Forelimb muscle (tissue), 1 donor: ENCODE measurements at regions not wholly inside any gene's neighbourhood (a gene's known extent, or its start where the extent isn't known, plus 50 kb on each side); places are given as distances from the start of the nearest gene placed in this dataset.
A peak's percentile ranks its signal among the peaks of the same experiment; 100 is the strongest.

Experiments
- DNase-seq: peaks from one replicate; pipeline ENCODE4 v3.0.0-alpha.2; 2013; ENCODE audit warnings: low read depth

DNA sequence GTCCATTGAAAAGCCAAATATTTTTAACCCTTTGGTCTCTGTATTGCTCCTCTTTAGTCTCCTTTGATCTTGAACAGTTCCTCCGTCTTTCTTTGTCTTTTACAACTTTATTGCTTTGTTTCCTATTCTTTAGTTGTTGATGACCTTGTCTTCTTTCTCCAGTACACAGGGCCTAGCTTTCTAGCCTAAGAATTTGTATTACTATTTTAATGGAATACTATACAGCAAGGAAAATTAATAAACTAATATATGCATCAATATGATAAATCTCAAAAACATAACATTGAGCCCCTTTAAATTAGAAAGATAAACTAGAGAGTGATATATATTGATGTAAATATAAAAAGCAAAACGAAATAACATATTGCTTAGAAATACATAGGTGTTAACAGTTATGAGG, 88.7 kb downstream of the NR1D2 start:
- no peak for DNase-seq

DNA sequence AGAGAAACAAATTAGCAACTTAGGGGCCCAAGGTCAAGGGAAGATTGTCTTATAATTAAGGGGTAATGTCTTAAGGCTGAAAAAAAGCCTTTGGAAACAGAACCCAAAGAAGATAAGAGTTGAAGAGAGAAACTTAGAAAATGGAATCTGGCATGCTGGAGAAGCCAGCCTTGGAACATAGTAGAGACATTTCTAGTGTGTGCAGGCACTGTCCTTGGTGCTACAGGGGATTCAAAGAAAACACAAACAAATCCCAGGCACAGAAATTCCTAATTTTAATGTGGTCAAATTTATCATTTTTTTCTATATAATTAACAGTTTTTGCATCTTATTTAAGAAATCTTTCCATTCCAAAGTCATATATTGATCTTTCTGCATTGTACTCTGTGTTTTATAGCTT, 89.4 kb downstream of the NR1D2 start:
- no peak for DNase-seq

DNA sequence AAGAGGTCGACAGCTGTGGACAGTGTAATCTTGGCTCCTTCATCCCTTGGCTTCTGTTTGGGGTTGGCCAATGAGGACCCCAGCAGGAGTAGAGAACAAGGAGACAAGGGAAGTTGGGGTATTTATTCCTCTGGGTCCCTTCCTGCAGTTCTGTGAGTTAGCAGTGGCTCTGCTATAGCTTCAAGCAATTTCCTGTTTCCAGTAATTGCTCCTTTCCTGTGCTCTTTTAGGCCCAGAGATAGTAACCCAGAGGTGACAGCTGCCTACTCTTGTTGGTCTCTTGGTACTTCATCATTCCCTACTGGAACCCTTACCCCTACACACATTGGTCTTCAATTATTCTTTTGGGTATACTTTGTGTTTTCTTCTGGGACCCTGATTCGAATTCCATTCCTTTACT, 92.9 kb downstream of the NR1D2 start:
- no peak for DNase-seq

DNA sequence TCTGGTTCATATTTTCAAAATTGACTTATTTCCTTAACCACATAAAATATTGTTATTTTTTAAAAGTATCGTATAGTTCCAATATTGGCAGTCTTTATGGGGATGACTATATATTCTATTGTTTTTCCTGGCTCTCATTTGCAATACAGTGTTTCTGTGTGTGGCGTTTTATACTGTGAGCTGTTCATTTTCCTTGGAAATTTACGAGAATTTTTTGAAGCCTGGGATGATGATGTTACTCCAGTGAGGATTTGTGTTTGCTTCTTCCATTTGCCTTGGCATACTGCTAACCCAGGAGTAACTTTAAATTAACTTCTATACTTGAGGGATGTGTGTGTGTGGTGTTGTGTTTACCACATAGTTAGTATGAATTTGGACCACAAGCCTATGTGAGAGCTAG, 95.2 kb downstream of the NR1D2 start:
- DNase-seq, result no peak

DNA sequence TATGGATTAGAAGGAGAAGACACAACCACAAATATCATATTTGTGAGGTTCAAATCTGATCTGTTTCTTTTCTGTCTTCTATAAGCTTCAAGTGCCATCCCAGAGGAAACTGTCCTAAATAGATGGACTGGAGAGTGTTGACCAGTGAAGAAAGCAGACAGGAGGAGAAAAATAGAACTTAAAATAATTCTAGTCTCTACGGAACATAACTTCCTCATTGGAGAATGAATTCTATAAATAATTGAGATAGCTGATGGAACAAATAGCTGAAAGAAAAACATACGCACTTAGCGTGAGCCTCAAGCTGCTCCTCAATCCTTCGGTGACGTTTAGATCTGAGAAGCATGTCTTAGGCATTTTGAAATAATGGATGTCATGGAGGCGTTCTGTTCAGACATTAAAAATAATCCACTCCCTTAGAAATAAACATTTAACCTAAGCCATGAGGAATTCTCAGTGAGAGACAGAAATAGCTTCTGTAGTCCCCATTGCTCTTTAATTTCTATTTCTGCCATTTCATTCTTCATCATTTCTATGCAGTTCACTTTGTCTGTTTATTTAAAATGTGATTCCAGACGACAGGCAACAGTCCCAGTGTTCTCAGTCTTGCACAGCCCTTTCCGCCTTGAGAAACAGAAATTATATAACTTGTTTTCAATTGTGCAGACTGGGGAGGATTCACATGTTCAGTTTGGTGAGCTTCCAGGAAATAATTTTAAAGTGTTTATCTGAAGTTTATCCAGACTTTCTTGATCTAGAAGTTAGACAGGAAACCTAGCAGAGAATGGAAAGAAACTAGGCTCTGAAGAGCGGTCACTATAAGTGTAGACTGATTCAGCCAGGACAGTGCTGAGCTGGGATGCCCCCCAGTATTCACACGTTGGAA, 97.3 kb downstream of the NR1D2 start:
- peak; percentile 61 for DNase-seq

DNA sequence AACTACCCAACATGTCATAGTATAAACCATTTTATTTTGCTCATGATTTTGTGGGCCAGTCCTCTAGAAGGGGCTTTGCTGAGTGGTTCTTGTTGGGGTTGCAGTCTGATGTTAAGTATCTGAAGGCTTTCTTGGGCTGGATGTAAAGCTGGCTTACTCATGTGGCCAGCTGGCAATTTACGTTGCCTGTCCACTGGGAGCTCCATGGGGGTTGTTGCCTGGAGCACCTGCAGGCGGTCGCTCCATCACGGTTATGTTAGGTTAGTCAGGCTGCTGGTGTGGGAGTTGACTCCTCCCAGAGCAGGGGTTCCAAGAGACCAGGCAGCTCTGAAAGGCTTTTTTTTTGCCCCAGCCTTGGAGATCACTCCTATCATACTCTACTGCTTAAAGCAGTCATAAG, 98.1 kb downstream of the NR1D2 start:
- DNase-seq, result no peak

DNA sequence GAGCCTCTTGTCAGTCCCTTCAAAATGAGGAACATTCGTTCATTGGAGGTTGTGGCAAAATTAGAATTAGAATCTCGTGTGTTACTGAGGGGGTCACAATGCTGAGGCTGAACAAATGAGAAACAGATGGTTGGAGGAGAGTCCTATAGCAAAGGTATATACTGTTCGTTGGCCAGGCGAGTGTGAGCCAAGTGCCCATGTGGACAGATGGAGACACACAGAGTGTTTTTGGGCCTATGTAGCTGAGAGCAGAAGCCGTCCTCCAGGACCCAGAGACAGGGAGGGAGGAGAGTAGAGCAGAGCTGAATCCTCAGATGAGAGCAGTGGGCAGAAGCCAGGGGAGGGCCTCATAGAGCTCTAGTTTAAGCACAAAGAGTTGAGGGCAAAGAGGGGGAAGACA, 98.9 kb downstream of the NR1D2 start:
- no peak for DNase-seq

DNA sequence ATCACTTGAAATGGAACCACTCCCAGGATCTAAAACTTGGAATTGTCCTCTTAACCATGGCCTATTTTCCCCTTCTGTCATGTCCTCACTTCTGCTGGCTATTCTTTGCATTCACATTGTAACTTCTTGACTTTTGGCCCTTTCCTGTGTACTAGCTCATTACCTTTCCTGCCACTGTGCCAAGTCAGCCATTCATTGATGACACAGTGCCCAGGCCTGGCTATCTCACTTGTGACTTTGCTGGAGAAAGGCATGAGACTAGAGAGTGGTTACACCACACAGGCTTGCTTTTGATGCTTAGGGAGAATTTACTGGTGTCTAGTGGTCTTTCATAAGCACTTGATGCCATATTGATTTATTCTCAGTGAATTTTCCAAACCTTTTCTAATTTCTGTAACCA, 101.1 kb downstream of the NR1D2 start:
- DNase-seq, result no peak

DNA sequence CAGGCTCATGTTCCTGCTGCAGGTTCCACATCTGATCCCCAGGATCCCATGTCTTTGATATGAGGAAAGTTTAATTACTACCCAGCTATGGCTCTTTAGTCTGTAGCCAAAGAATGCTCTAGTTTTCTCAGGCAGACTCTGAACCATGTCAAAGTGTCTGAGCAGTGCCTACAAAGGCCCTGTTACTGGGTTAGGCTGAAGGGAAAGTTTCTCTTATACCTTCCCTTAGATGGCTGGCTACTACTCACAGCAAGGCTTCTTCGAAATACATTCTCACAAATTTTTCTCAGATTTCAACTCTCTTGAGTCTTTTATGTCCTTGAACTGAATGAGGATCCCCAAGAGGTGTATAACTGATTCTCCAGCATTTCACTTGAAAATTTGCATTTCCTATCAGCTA, 102.4 kb downstream of the NR1D2 start:
- no peak for DNase-seq

DNA sequence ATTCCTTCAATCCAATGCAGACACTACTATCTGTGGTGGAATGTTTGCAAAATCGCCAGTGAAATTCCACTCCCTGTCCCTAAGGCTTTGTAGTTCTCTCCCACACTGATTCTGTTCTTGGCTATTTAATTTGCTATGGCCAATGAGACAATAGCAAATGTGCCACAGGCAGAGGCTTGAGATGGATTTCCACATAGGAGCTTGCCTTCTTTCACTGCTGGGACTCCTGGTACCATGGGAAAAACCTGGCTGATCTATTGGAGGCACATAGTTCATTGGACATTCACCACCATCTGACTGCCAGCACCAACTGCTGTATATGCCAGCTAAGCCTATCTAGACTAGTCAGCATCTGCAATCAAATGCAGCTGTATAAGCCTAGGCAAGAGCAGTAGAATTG, 103.8 kb downstream of the NR1D2 start:
- DNase-seq, result no peak

DNA sequence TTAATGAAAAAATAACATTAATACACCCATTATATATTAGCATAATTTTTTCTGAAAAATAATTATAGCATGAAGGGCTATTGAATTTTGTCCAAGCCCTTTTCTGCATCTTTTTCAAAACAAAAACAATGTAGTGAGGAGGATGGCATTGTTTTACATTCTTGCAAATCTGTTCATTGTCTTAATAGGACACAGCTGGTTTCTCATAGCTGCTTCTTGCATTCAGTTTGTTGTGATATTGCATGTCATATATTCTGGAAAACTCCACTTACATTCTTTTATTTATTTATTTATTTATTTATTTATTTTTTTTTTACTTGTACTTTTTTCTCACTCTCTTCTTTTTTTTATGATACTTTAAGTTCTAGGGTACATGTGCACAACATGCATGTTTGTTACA, 107.4 kb downstream of the NR1D2 start:
- no peak for DNase-seq

DNA sequence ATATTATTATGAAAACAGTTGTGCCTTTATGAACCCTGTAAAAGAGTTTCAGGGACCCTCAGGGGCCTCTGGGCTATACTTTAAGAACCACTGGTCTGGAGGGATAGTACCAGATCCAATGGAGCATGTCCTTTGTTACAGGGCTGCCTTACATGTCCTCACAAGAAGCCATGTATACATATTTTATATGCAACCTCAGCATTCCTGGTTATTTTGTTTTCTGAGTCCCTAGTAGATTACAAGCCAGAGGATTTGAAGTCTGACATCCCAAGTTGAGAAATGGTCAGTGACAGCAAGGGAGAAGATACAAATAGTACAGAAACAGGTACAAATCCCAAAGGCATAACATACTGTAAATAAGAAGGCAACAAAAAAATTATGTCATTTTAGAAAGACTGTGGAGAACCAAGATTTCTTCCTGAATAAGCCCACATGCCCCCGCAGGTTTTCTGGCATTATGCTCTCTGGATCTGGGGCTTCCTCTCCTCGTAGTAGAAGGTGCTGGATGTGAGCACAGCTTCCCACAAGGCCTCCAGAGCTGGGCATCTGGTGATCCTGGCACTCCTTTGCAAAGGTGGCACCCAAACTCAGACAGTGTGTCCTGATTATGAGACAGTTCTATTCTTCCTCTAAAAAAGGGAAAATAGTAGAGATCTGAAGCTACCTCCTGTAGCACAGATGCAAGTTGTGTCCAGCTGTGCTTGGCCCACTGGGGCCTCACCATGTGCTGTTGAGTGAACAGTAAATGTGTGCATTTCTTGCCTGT, 114.0 kb downstream of the NR1D2 start:
- DNase-seq, result no peak

DNA sequence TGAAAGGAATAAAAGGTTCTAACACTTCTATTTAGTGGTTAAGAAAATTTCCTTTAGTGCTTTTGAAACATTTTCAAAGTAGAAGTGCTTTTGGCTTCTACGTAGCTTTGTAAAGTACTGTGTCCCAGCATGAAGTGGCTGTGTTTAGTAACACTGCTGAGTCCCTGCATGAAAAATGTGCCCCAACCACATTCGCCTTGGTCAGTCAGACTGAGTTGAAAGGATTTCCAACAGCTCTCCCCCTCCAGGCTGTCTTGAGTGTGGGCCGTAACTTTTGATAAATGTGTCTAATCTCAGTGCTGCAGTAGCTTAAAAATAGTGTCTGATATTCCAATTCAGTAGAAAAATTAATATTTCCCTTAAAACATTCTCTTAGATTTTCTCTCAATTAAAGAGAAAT, 115.0 kb downstream of the NR1D2 start:
- DNase-seq, result no peak

DNA sequence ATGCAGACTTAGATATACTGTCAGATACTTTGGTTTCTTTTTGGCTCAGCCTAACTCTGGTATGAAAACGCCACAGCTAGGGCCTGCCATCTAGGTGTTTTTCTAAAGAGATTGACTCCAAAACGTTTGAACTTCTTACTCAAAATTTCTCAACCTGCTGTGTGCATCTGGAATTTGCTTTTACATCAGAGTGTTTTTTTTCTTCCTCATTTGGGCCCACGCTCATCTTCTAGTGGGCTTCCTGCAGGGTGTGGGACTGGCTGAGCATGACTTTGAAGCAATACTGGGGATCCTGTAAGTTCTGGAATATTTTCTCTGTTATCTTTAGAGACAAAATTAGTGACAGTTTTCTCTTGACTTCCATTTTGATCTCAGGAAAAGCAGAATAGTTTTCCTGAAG, 117.8 kb downstream of the NR1D2 start:
- no peak for DNase-seq
